ENCODE measurements at regions not wholly inside any gene's neighbourhood (a gene's known extent, or its start where the extent isn't known, plus 50 kb on each side); places are given as distances from the start of the nearest gene placed in this dataset.
"Not testable (repeated sequence)": the region's sequence is repeated elsewhere in the genome, so short reads cannot be mapped to it uniquely, and the experiment has no call there.

- no peak overlapping the region for H3K4me3 Mint-ChIP-seq
- H3K27me3 Mint-ChIP-seq: no peaks in the 10 kb centered on the region
- H3K36me3 Mint-ChIP-seq: no peaks in the 10 kb centered on the region
- no peaks in the 10 kb centered on the region for H3K4me1 Mint-ChIP-seq
- ATAC-seq (no peak), DNase-seq (no peak)
- CTCF ChIA-PET: no interaction called here
- no peaks in the 10 kb centered on the region for H3K9me3 Mint-ChIP-seq (ENCODE audit: low read depth)
- H3K27ac Mint-ChIP-seq: no peak overlapping the region
Observed at GRCh38 chr3:67245545-67245944, 247.4 kb downstream of the KBTBD8 start.

DNA sequence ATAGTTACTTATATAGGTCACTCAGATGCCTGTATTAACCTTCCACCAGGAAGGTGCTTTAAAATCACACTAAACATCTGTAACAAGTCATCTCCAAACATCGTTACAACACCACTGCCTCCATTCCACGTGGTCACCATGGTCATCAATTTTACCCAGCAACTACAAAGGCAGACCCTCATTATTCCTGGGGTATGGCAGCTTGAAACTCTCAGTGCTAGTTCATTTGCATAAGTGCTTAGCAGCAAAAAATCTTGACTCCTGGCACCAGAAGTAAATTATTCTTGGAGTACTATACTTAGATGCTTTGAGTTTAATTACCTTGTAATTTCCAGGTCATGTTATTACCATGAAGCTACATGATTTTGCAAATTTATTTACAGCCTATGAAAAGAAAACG is 250.6 kb downstream of the KBTBD8 start:
- Mint-ChIP-seq H3K4me3 (no peak overlapping the region), H3K9me3 (ENCODE audit: low read depth) (no peaks in the 10 kb centered on the region), H3K36me3 (no peaks in the 10 kb centered on the region), H3K27ac (no peak overlapping the region), H3K27me3 (no peaks in the 10 kb centered on the region), H3K4me1 (no peaks in the 10 kb centered on the region)
- DNase-seq: no peak
- no peak for ATAC-seq
- CTCF ChIA-PET: no interaction called here

GRCh38 chr3:67252906-67253305 is 254.8 kb downstream of the KBTBD8 start:
- ATAC-seq; H3K36me3 Mint-ChIP-seq; H3K27me3 Mint-ChIP-seq; DNase-seq; CTCF ChIA-PET; H3K9me3 Mint-ChIP-seq (ENCODE audit: low read depth); H3K27ac Mint-ChIP-seq; H3K4me1 Mint-ChIP-seq; H3K4me3 Mint-ChIP-seq: not testable (repeated sequence)

DNA sequence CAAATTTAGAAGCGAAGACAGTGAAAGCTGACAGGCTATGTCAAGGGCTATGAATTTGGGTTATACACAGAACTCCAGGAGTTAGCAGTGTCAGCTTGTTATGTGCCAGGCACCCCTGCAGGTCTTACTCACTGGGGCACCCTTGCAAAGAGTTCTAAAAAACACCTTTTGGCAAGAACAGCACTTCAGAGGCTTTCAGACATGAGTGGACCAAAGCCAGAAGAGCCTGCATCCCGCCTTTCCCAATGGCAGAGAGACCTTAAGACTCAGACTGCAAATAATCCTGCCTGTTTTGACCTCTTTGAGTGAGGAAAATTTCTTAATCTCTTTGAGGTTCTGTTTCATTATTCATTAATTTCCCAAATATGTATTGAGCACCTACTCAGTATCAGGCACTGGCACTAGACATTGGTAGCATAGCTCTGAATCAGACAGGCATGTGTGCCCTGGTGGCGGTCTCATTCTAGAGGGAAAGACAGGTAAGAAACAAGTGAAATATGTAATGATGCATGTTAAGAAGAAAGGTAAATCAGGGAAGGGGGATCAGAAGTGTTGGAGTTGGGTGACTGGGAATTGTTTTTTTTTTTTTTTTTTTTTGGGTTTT is 280.0 kb downstream of the KBTBD8 start:
- no peaks in the 10 kb centered on the region for H3K4me1 Mint-ChIP-seq
- no peak overlapping the region for H3K4me3 Mint-ChIP-seq
- no peak for DNase-seq
- no peaks in the 10 kb centered on the region for H3K36me3 Mint-ChIP-seq
- H3K27ac Mint-ChIP-seq: no peak overlapping the region
- CTCF ChIA-PET: no interaction called here
- H3K9me3 Mint-ChIP-seq (ENCODE audit: low read depth): no peaks in the 10 kb centered on the region
- no peak for ATAC-seq
- peaks cover 4% of the 10 kb centered on the region for H3K27me3 Mint-ChIP-seq

- CTCF ChIA-PET: no interaction called here
- H3K27me3 Mint-ChIP-seq: no peaks in the 10 kb centered on the region
- H3K36me3 Mint-ChIP-seq: no peaks in the 10 kb centered on the region
- no peak overlapping the region for H3K27ac Mint-ChIP-seq
- peaks cover 2% of the 10 kb centered on the region for H3K4me1 Mint-ChIP-seq
- H3K4me3 Mint-ChIP-seq: no peak overlapping the region
- ATAC-seq: no peak
- H3K9me3 Mint-ChIP-seq (ENCODE audit: low read depth): peaks cover 2% of the 10 kb centered on the region
- no peak for DNase-seq
Observed at GRCh38 chr3:67286586-67286985, 288.5 kb downstream of the KBTBD8 start.

DNA sequence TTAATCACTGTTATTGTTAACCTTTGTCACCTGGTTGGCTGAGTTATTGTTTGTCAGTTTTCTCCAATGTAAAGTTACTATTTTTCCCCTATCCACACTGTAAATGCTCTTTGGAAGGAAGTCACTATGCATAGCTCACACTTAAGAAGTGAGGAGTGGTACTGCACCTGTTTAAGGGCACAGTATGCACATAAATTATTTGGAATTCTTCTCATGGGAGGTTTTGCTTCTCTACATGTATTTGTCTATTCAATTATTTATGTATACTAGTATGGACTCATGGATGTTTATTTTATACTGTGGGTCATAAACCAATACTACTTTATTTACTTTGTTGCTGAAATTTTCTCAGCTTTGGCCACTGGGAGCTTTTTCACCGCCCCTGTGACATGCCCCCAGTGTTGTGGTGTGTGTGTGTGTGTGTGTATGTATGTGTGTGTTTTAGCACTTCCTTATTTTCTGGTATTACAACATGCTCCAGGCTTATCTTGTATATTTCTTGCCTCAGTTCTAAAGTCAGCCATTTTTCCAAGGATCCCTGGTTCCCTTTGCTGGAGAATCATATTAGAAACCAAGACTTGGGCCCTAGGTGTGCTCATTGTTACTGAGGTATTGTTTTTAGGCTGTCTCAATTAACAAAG is 290.5 kb downstream of the KBTBD8 start:
- no peak for ATAC-seq
- CTCF ChIA-PET: no interaction called here
- no peak for DNase-seq

GRCh38 chr3:67289626-67290025 is 291.5 kb downstream of the KBTBD8 start:
- DNase-seq: no peak
- no peaks in the 10 kb centered on the region for H3K27me3 Mint-ChIP-seq
- H3K36me3 Mint-ChIP-seq: no peaks in the 10 kb centered on the region
- no peak overlapping the region for H3K27ac Mint-ChIP-seq
- peaks cover 8% of the 10 kb centered on the region for H3K4me1 Mint-ChIP-seq
- CTCF ChIA-PET: no interaction called here
- no peak for ATAC-seq
- peaks cover 2% of the 10 kb centered on the region for H3K9me3 Mint-ChIP-seq (ENCODE audit: low read depth)
- H3K4me3 Mint-ChIP-seq: no peak overlapping the region

More for the DNA sequence above, 290.5 kb downstream of the KBTBD8 start:
- Mint-ChIP-seq H3K27me3 (no peaks in the 10 kb centered on the region), H3K9me3 (ENCODE audit: low read depth) (peaks cover 2% of the 10 kb centered on the region), H3K36me3 (no peaks in the 10 kb centered on the region), H3K4me1 (peaks cover 8% of the 10 kb centered on the region), H3K27ac (no peak overlapping the region), H3K4me3 (no peak overlapping the region)

- no peak overlapping the region for H3K27ac Mint-ChIP-seq
- H3K9me3 Mint-ChIP-seq (ENCODE audit: low read depth): peaks cover 2% of the 10 kb centered on the region
- ATAC-seq (no peak), DNase-seq (no peak)
- CTCF ChIA-PET: no interaction called here
- peaks cover 8% of the 10 kb centered on the region for H3K4me1 Mint-ChIP-seq
- no peak overlapping the region for H3K4me3 Mint-ChIP-seq
- no peaks in the 10 kb centered on the region for H3K27me3 Mint-ChIP-seq
- H3K36me3 Mint-ChIP-seq: no peaks in the 10 kb centered on the region
Observed at GRCh38 chr3:67290438-67290837, 292.3 kb downstream of the KBTBD8 start.

GRCh38 chr3:67291287-67292252 is 293.5 kb downstream of the KBTBD8 start:
- Mint-ChIP-seq H3K27ac (no peak overlapping the region), H3K4me3 (no peak overlapping the region), H3K9me3 (ENCODE audit: low read depth) (peaks cover 2% of the 10 kb centered on the region), H3K27me3 (no peaks in the 10 kb centered on the region), H3K4me1 (peaks cover 8% of the 10 kb centered on the region), H3K36me3 (no peaks in the 10 kb centered on the region)
- CTCF ChIA-PET: no interaction called here
- no peak for ATAC-seq
- DNase-seq: no peak

DNA sequence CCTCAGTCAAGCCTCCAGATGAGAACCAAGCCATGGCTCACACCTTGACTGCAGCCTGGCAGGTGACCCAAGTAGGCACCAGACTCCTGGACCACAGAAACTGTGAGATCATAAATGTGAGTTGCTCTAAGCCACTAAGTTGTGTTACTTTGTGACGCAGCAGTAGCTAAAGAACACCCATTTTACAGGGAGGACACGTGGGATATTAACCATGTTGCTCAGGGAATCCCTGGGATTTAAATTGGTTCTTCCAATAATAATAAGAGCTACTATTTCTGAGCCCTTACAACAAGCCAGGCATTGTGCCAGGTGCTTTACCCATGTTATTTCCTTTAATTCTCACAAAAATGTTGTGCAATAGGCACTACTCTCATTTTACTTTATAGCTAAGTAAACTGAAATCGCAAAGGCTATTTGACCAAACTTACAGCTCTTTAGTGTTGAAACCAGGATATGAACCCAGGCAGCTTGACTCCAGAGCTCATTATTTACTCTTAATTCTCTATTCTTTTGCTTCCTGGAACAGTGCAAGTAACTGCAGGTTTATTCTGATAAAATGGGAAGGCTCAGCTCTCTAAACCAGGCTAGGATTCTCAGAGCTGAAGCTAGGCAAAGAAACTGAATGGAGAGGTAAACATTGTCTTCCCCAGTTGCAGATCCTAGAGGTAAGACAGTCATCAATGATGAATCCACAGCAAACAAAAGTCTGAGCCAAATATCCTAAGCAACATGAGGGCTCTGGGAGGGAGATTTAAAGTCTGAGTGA is 294.4 kb downstream of the KBTBD8 start:
- DNase-seq: no peak

GRCh38 chr3:67294341-67294740 is 296.2 kb downstream of the KBTBD8 start:
- H3K4me1 Mint-ChIP-seq: peaks cover 8% of the 10 kb centered on the region
- DNase-seq: no peak
- no peak overlapping the region for H3K27ac Mint-ChIP-seq
- no peaks in the 10 kb centered on the region for H3K27me3 Mint-ChIP-seq
- no peaks in the 10 kb centered on the region for H3K36me3 Mint-ChIP-seq
- H3K9me3 Mint-ChIP-seq (ENCODE audit: low read depth): peaks cover 2% of the 10 kb centered on the region
- no peak for ATAC-seq
- H3K4me3 Mint-ChIP-seq: no peak overlapping the region
- CTCF ChIA-PET: no interaction called here

More for the DNA sequence above, 294.4 kb downstream of the KBTBD8 start:
- ATAC-seq: no peak
- CTCF ChIA-PET: interaction anchor here (0.7 kb wide), 1 partner anchor 9 kb away, joined by 3 read pairs; no protein-coding TSS in a partner anchor
- peaks cover 8% of the 10 kb centered on the region for H3K4me1 Mint-ChIP-seq
- H3K4me3 Mint-ChIP-seq: no peak overlapping the region
- peaks cover 2% of the 10 kb centered on the region for H3K9me3 Mint-ChIP-seq (ENCODE audit: low read depth)
- H3K27ac Mint-ChIP-seq: no peak overlapping the region
- no peaks in the 10 kb centered on the region for H3K36me3 Mint-ChIP-seq
- H3K27me3 Mint-ChIP-seq: no peaks in the 10 kb centered on the region

DNA sequence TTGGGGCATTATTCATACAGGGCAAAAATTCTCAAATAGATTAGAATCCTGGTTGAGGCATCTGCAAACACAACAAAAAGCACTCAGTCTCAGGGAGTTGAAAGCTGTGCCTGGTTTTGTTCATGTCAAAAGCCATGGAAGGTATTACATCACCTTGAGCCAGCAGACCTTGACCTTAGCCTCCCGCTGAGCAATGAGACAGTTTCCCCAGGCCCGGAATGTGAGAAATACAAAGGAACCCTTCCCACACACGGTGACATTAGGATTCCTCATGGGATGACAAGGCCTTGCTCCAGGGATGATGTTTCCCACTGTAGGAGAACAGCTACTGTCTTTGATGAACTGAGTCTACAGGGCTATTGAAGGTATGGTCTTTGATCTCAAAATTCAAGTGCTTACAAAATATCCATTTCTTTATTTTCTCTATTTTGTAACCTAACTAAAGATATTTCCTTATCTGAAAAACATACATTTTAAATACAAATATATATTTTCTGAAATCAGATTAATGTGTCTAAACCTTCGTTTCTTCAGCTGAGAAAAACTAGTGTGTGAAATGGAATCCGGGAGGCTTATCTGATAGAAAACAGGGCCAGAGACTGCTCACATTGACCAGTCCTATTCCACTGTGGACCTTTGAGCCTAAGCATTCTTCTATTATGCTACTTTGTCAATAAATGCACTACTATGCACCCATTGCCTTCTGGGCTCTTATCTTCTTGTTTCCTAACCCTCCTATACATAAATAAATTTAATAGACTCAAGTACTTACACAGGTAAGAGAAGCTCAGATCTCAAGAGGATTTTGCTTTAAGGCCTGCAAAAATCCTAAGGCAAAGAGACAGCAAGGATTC is 298.2 kb downstream of the KBTBD8 start:
- CTCF ChIA-PET: no interaction called here
- ATAC-seq: no peak
- H3K27ac Mint-ChIP-seq: no peak overlapping the region

More for the DNA sequence above, 298.2 kb downstream of the KBTBD8 start:
- Mint-ChIP-seq H3K36me3 (no peaks in the 10 kb centered on the region), H3K4me3 (no peak overlapping the region), H3K27me3 (peaks cover 2% of the 10 kb centered on the region), H3K9me3 (ENCODE audit: low read depth) (no peaks in the 10 kb centered on the region), H3K4me1 (peaks cover 8% of the 10 kb centered on the region)
- no peak for DNase-seq
